Esophagus muscularis mucosa (tissue), 3 donors: ENCODE measurements at regions not wholly inside any gene's neighbourhood (a gene's known extent, or its start where the extent isn't known, plus 50 kb on each side); places are given as distances from the start of the nearest gene placed in this dataset.
"Not testable (repeated sequence)": the region's sequence is repeated elsewhere in the genome, so short reads cannot be mapped to it uniquely, and the experiment has no call there.

Experiments used
- CTCF ChIP-seq, 3 experiments: fragments of 200-600 bp in 2 of 3; fragments of 450-650 bp in 1 of 3; sonication (generic) in 2 of 3; IDR thresholded peaks; one replicate each; pipeline ENCODE4 v1.5.1; 2017 to 2019; ENCODE audit warnings: antibody characterized with exemption in 3 of 3, mild to moderate bottlenecking in 2 of 3, moderate library complexity in 1 of 3
- EP300 ChIP-seq: sonication (generic); formaldehyde crosslinking; IDR thresholded peaks from one replicate; pipeline ENCODE4 v1.6.1; 2017; ENCODE audit warnings: antibody characterized with exemption

- TF ChIP-seq CTCF (IDR thresholded peaks at IDR 0.05); EP300: not testable (repeated sequence)
Observed at GRCh38 chr4:155054042-155054441, 154.4 kb upstream of the NPY2R start.
